ENCODE measurements at regions not wholly inside any gene's neighbourhood (a gene's known extent, or its start where the extent isn't known, plus 50 kb on each side); places are given as distances from the start of the nearest gene placed in this dataset.

DNA sequence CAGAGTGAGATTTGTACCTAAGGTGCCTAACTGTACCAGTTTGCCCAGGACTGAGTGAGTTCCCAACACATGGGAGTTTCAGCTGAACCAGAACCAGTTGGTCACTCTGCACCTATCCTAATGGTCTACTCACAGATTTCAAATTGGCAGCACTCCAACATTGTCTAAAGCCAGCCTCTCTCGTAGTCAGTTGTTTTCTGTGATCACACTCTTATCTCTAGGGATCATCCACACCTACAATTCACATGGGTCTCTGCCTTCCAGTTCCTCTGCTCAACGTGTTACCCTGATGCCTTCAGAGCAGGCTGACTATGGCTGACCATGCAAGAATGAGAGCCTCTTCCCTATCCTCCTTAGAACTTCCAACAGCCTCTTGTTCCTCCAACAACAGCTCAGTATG is 624.8 kb downstream of the NTRK3 start:
- RAD21 ChIA-PET (ENCODE audit: low non-redundant PET in 1 of 2, low total read pairs in 2 of 2, uncharacterized antibody in 2 of 2, unreplicated experiment in 2 of 2), result no interaction called here
- CTCF ChIA-PET, result no interaction called here
- POLR2A ChIA-PET, result no interaction called here
- intact Hi-C loops (cut with micrococcal nuclease), result no loop called here
- Histone ChIP-seq H3K27me3 (ENCODE audit: insufficient read depth, low read length) (no peaks in the 10 kb centered on the region), H3K9me3 (ENCODE audit: control insufficient read depth in 1 of 2, insufficient read depth in 1 of 2, low read depth in 1 of 2, low read length in 2 of 2) (peaks cover 9 to 29% of the 10 kb centered on the region in 2 experiments; a peak in 2 of 4 replicates), H2AFZ (ENCODE audit: low read depth, low read length, poor library complexity, severe bottlenecking) (no peak overlapping the region), H3K4me1 (ENCODE audit: control insufficient read depth in 1 of 2, insufficient read depth in 2 of 2, low read length in 2 of 2) (no peaks in the 10 kb centered on the region), H3K27ac (ENCODE audit: low read depth, low read length) (no peak overlapping the region), H4K20me1 (ENCODE audit: insufficient read depth) (no peaks in the 10 kb centered on the region), H3K4me3 (replicated peaks in 1 of 2; ENCODE audit: low read depth in 1 of 2, low read length in 2 of 2) (no peak overlapping the region), H3K9me2 (ENCODE audit: insufficient read depth) (no peaks in the 10 kb centered on the region), H3K9ac (ENCODE audit: low read length) (no peak overlapping the region), H3K36me3 (ENCODE audit: control insufficient read depth in 1 of 2, insufficient read depth in 2 of 2, low read length in 2 of 2) (no peaks in the 10 kb centered on the region), H3K79me2 (ENCODE audit: insufficient read depth, low read length) (no peaks in the 10 kb centered on the region), H3K4me2 (ENCODE audit: low read length) (no peak overlapping the region)
- BruUV-seq (replicated peaks), result no TSS peak
- no peak for TF ChIP-seq EZH2 (IDR thresholded peaks at IDR 0.05)
- no peak for TF ChIP-seq ELF1 (IDR thresholded peaks at IDR 0.05; ENCODE audit: borderline replicate concordance, low read depth)
- ATAC-seq (no peak), DNase-seq (ENCODE audit: low read depth, low spot score) (no peak)

DNA sequence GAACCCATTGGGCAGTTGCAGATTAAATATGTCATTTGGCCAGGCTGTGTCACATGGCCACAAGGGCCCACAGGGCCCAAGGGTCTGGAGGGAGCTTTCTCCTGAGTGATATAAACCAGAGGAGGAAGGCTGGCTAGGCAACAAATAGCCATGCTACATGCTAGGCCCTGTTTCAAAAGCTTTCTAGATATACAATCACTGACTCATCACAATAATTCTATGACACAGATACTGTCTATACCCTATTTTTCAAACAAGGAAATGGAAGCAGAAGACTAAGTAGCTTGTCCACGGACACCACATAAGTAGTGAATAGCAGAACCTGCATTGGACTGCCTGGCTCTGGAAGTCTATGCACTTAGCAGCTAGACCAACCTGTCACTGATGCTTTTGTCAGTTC is 625.4 kb downstream of the NTRK3 start:
- Histone ChIP-seq H4K20me1 (ENCODE audit: insufficient read depth) (no peaks in the 10 kb centered on the region), H3K4me2 (ENCODE audit: low read length) (no peak overlapping the region), H3K27me3 (ENCODE audit: insufficient read depth, low read length) (no peaks in the 10 kb centered on the region), H3K27ac (ENCODE audit: low read depth, low read length) (no peak overlapping the region), H3K9ac (ENCODE audit: low read length) (no peak overlapping the region), H3K79me2 (ENCODE audit: insufficient read depth, low read length) (no peaks in the 10 kb centered on the region), H3K36me3 (ENCODE audit: control insufficient read depth in 1 of 2, insufficient read depth in 2 of 2, low read length in 2 of 2) (no peaks in the 10 kb centered on the region), H3K4me3 (replicated peaks in 1 of 2; ENCODE audit: low read depth in 1 of 2, low read length in 2 of 2) (no peak overlapping the region), H3K9me3 (ENCODE audit: control insufficient read depth in 1 of 2, insufficient read depth in 1 of 2, low read depth in 1 of 2, low read length in 2 of 2) (peaks cover 9 to 33% of the 10 kb centered on the region in 2 experiments; a peak in 2 of 4 replicates), H3K9me2 (ENCODE audit: insufficient read depth) (no peaks in the 10 kb centered on the region), H3K4me1 (ENCODE audit: control insufficient read depth in 1 of 2, insufficient read depth in 2 of 2, low read length in 2 of 2) (no peaks in the 10 kb centered on the region), H2AFZ (ENCODE audit: low read depth, low read length, poor library complexity, severe bottlenecking) (no peak overlapping the region)
- no peak for ATAC-seq
- no TSS peak for BruUV-seq (replicated peaks)
- TF ChIP-seq, protein P1, sequence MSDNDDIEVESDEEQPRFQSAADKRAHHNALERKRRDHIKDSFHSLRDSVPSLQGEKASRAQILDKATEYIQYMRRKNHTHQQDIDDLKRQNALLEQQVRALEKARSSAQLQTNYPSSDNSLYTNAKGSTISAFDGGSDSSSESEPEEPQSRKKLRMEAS (IDR thresholded peaks at IDR 0.05), result no peak
- TF ChIP-seq EZH2 (IDR thresholded peaks at IDR 0.05) (no peak), RAD21 (IDR thresholded peaks at IDR 0.05; ENCODE audit: low read depth) (no peak), JUND (IDR thresholded peaks at IDR 0.05) (no peak), POLR2A (IDR thresholded peaks at IDR 0.05; ENCODE audit: borderline replicate concordance, extremely low read depth, insufficient read depth, insufficient read length) (no peak), ATF3 (IDR thresholded peaks at IDR 0.05) (no peak), SIN3A (IDR thresholded peaks at IDR 0.05; ENCODE audit: low read depth) (no peak), EGR1 (IDR thresholded peaks at IDR 0.05; ENCODE audit: low read depth) (no peak), SRF (IDR thresholded peaks at IDR 0.05; ENCODE audit: low read depth) (no peak), ZNF274 (IDR thresholded peaks at IDR 0.05; ENCODE audit: low read depth, low read length) (no peak), FOSL1 (IDR thresholded peaks at IDR 0.05; ENCODE audit: low read depth) (no peak), ZFX (IDR thresholded peaks at IDR 0.05) (no peak)
- TF ChIP-seq, protein P2, sequence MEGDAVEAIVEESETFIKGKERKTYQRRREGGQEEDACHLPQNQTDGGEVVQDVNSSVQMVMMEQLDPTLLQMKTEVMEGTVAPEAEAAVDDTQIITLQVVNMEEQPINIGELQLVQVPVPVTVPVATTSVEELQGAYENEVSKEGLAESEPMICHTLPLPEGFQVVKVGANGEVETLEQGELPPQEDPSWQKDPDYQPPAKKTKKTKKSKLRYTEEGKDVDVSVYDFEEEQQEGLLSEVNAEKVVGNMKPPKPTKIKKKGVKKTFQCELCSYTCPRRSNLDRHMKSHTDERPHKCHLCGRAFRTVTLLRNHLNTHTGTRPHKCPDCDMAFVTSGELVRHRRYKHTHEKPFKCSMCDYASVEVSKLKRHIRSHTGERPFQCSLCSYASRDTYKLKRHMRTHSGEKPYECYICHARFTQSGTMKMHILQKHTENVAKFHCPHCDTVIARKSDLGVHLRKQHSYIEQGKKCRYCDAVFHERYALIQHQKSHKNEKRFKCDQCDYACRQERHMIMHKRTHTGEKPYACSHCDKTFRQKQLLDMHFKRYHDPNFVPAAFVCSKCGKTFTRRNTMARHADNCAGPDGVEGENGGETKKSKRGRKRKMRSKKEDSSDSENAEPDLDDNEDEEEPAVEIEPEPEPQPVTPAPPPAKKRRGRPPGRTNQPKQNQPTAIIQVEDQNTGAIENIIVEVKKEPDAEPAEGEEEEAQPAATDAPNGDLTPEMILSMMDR (IDR thresholded peaks at IDR 0.05 in 2 of 3, conservative IDR thresholded peaks at IDR 0.05 in 1 of 3; ENCODE audit: borderline replicate concordance in 1 of 3, insufficient read depth in 1 of 3, low read depth in 2 of 3, low read length in 2 of 3), result no peak
- TF ChIP-seq, protein P3, sequence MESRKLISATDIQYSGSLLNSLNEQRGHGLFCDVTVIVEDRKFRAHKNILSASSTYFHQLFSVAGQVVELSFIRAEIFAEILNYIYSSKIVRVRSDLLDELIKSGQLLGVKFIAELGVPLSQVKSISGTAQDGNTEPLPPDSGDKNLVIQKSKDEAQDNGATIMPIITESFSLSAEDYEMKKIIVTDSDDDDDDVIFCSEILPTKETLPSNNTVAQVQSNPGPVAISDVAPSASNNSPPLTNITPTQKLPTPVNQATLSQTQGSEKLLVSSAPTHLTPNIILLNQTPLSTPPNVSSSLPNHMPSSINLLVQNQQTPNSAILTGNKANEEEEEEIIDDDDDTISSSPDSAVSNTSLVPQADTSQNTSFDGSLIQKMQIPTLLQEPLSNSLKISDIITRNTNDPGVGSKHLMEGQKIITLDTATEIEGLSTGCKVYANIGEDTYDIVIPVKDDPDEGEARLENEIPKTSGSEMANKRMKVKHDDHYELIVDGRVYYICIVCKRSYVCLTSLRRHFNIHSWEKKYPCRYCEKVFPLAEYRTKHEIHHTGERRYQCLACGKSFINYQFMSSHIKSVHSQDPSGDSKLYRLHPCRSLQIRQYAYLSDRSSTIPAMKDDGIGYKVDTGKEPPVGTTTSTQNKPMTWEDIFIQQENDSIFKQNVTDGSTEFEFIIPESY (IDR thresholded peaks at IDR 0.05; ENCODE audit: extremely low read depth, insufficient replicate concordance, low read length), result no peak
- intact Hi-C loops (cut with micrococcal nuclease), result no loop called here
- ChIA-PET CTCF (no interaction called here), RAD21 (ENCODE audit: low non-redundant PET in 1 of 2, low total read pairs in 2 of 2, uncharacterized antibody in 2 of 2, unreplicated experiment in 2 of 2) (no interaction called here), POLR2A (no interaction called here)
- DNase-seq (ENCODE audit: low read depth, low spot score), result no peak
